Thymus (tissue), 11 donors: ENCODE measurements at regions not wholly inside any gene's neighbourhood (a gene's known extent, or its start where the extent isn't known, plus 50 kb on each side); places are given as distances from the start of the nearest gene placed in this dataset.
"Not testable (repeated sequence)": the region's sequence is repeated elsewhere in the genome, so short reads cannot be mapped to it uniquely, and the experiment has no call there.

Source experiments
- DNase-seq, 9 donors: peaks; one replicate each; pipeline ENCODE4 v3.0.0-alpha.2; 2013; ENCODE audit warnings: low spot score in 9 of 9, low read depth in 6 of 9, missing footprints in 1 of 9
- H3K27ac ChIP-seq, 2 donors: one replicate each; pipeline ENCODE4 v1.5.1; 2013; ENCODE audit warnings: control low read depth in 1 of 2, low read depth in 1 of 2, low read length in 1 of 2, mild to moderate bottlenecking in 1 of 2, moderate library complexity in 1 of 2
- H3K27me3 ChIP-seq, 2 donors: one replicate each; pipeline ENCODE4 v1.5.1; 2013; ENCODE audit warnings: low read length in 1 of 2; ENCODE audit not compliant: control insufficient read depth in 2 of 2, insufficient read depth in 1 of 2
- H3K36me3 ChIP-seq, 2 donors: one replicate each; pipeline ENCODE4 v1.5.1; 2013; ENCODE audit warnings: low read length in 1 of 2, mild to moderate bottlenecking in 1 of 2, moderate library complexity in 1 of 2; ENCODE audit not compliant: control insufficient read depth in 2 of 2, insufficient read depth in 2 of 2
- H3K4me1 ChIP-seq, 2 donors: one replicate each; pipeline ENCODE4 v1.5.1; 2013; ENCODE audit warnings: low read length in 2 of 2; ENCODE audit not compliant: control insufficient read depth in 2 of 2, insufficient read depth in 2 of 2
- H3K4me3 ChIP-seq, 2 donors: one replicate each; pipeline ENCODE4 v1.5.1; 2013; ENCODE audit warnings: low read length in 2 of 2, control low read depth in 1 of 2, mild to moderate bottlenecking in 1 of 2
- H3K9me3 ChIP-seq, 2 donors: one replicate each; pipeline ENCODE4 v1.5.1; 2013; ENCODE audit warnings: low read length in 1 of 2, mild to moderate bottlenecking in 1 of 2; ENCODE audit not compliant: control insufficient read depth in 2 of 2, insufficient read depth in 1 of 2
- WGBS: extraction: QIAGEN DNeasy Blood & Tissue Kit; methylation state at CpG from one replicate; pipeline ENCODE4 v1.1.7; 2013; 5-methylcytosine and 5-hydroxymethylcytosine counted together
- donor health status: healthy.

DNA sequence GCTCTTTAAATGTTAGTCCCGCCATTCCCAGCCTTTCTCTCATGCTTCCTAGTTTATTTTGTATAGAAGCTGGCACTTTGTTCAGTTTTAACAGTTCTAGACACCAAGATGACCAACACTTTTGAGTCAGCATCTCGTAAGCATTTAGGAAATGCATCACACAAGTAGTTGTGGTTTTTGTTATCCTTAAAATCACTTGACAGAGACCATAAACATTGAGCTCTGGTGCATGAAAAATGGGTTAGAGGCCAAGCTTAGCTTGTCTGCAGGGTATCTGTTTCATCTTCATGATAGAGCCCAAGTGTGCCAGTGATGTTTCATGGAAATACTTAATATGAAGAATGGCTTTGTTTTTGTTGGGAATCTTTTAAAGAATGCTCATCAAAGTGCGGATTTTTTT lies 159.7 kb downstream of the DISP1 start:
- H3K36me3 ChIP-seq = no peaks in the 10 kb centered on the region
- WGBS = 78% methylated on average over 3 of the region's 3 CpGs
- no peaks in the 10 kb centered on the region for H3K9me3 ChIP-seq
- no peaks in the 10 kb centered on the region for H3K27me3 ChIP-seq
- H3K4me1 ChIP-seq = no peaks in the 10 kb centered on the region
- DNase-seq = no peak
- H3K4me3 ChIP-seq = no peak overlapping the region
- no peak overlapping the region for H3K27ac ChIP-seq

DNA sequence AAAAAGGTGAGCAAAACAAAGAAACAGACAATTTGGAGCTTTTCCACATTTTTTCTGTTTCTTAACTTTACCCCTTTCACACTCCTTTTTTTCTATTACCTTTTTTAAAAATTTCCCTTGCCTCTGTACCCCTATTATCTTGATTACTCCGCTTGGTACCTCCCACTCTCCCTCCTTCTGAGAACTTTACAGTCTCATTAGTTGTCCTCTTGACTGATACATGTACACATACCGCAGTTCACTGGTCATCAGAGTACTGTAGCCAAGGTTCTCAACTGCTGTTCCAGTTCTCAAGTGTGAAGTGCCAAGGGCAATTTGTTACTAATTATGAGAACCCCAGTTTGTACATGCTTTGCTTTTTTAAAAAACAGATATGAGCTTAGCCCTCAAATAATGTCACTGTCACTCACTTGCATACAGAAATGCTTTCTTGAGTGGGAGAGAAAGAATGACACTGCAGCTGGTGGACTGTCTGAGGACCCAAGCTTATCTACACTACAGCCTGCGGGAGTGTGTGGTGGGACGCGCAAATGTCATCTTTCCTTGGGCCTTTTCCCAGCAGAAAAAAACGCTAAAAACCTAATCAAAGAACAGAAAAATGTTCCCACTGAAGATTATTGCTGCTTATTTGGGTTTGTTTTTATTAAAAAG lies 160.8 kb downstream of the DISP1 start:
- no peaks in the 10 kb centered on the region for H3K4me1 ChIP-seq
- H3K9me3 ChIP-seq = no peaks in the 10 kb centered on the region
- no peaks in the 10 kb centered on the region for H3K27me3 ChIP-seq
- no peak overlapping the region for H3K27ac ChIP-seq
- no peaks in the 10 kb centered on the region for H3K36me3 ChIP-seq
- 96% methylated on average over 6 of the region's 6 CpGs for WGBS
- no peak for DNase-seq
- H3K4me3 ChIP-seq = no peak overlapping the region

DNA sequence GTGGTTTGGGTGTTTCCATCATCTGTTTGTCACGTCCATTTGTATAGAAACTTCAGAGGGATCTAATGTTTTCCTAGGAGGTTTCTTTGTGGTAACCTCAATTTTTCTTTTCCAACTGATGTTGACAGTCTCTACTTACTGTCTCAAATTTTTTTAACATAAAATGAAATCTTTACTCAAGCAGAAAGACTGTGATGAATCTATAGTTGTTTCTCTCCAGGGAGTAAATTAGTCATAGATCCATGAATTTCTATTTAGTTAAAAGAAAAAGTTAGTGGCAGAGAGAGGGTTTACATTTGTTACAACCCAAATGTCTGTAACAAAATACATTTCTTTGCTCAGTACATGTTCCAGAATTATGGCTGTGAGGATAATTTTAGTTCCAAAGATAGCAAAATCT lies 161.6 kb downstream of the DISP1 start:
- DNase-seq = no peak
- no peaks in the 10 kb centered on the region for H3K36me3 ChIP-seq
- 63% methylated on average over 1 of the region's 1 CpG for WGBS
- no peaks in the 10 kb centered on the region for H3K9me3 ChIP-seq
- no peak overlapping the region for H3K27ac ChIP-seq
- H3K27me3 ChIP-seq = no peaks in the 10 kb centered on the region
- no peaks in the 10 kb centered on the region for H3K4me1 ChIP-seq
- H3K4me3 ChIP-seq = no peak overlapping the region

DNA sequence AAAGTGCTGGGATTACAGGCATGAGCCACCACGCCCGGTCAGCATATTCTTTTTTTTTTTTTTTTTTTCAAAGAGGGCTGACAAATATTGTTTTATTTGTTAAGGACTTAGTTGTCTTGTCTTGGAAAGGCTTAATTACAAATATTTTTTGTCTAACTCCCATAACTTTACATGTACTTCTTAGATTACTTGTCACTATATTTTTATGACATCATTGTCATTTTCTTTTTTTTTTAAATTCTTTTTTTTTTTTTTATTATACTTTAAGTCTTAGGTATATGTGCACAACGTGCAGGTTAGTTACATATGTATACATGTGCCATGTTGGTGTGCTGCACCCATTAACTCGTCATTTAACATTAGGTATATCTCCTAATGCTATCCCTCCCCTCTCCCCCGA lies 162.5 kb downstream of the DISP1 start:
- H3K27ac ChIP-seq, H3K9me3 ChIP-seq, H3K4me1 ChIP-seq, H3K27me3 ChIP-seq, H3K4me3 ChIP-seq, DNase-seq, H3K36me3 ChIP-seq: not testable (repeated sequence)
- WGBS = over 99% methylated on average over 4 of the region's 5 CpGs

DNA sequence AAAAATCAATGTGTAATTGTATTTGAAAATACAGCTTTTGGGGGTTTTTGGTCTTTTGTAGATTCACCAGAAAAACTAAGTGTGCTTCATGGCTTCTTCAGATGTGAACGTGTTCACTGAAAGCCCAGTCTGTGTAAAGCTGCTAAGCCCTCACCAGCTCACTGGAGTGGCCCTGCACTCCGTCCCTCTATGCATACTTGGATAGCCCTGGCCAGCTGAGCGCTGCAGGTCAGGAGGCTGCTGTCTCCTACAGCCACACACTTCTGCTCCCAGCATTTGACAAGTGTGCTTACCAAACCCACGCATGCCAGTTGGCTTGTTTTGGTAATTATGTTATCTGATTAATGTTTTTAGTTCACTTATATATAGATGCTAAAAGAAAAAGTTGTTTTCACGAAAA lies 163.5 kb downstream of the TLR5 start:
- no peaks in the 10 kb centered on the region for H3K4me1 ChIP-seq
- H3K27me3 ChIP-seq = no peaks in the 10 kb centered on the region
- no peaks in the 10 kb centered on the region for H3K36me3 ChIP-seq
- H3K9me3 ChIP-seq = no peaks in the 10 kb centered on the region
- H3K27ac ChIP-seq = no peak overlapping the region
- 98% methylated on average over 5 of the region's 5 CpGs for WGBS
- no peak overlapping the region for H3K4me3 ChIP-seq
- no peak for DNase-seq

DNA sequence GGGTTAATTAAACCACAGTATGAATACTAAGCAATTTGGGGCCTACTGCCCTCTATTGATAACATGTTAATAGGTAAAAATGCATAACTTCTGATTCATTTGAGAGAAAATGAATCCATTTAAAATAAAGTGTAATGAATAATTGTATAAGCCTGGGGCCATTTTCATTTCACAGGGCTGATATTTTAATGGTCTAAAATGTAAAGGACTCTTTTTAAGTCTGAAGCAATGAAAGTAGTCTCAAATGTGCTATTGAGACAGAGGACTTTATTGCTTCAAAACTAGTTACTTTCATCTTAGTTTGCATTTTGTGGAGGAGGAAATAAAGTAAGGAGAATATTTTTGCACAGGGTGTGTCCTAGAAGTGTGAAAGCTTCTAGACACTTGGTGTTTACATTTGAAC lies 155.4 kb downstream of the TLR5 start:
- no peaks in the 10 kb centered on the region for H3K36me3 ChIP-seq
- H3K4me3 ChIP-seq = no peak overlapping the region
- peaks cover 0 to 4% of the 10 kb centered on the region in 2 donors for H3K4me1 ChIP-seq
- H3K9me3 ChIP-seq = no peaks in the 10 kb centered on the region
- DNase-seq = no peak
- H3K27me3 ChIP-seq = no peaks in the 10 kb centered on the region
- no peak overlapping the region for H3K27ac ChIP-seq

DNA sequence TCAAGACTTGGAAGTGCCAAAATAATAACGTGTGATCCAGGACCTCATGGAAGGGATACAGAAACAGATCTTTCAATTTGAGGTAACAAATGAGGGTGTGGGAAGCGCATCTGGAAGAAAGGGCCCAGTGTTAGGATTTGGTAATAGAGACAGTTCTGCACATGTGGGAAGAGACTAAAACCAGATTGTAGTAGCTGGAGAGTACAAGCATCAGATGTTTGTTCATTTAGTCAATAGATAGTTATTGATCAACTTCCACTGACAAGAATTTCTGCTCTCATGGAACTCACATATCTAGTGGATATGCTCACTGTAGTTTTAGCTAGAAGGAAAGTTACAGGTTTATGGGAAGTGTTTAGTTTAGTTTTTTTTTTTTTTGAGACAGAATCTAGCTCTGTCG lies 153.6 kb downstream of the TLR5 start:
- Histone ChIP-seq H3K4me3 (no peak overlapping the region), H3K4me1 (peaks cover 0 to 4% of the 10 kb centered on the region in 2 donors), H3K9me3 (no peaks in the 10 kb centered on the region), H3K27me3 (no peaks in the 10 kb centered on the region), H3K27ac (no peak overlapping the region), H3K36me3 (no peaks in the 10 kb centered on the region)
- DNase-seq = no peak
- 97% methylated on average over 3 of the region's 3 CpGs for WGBS

DNA sequence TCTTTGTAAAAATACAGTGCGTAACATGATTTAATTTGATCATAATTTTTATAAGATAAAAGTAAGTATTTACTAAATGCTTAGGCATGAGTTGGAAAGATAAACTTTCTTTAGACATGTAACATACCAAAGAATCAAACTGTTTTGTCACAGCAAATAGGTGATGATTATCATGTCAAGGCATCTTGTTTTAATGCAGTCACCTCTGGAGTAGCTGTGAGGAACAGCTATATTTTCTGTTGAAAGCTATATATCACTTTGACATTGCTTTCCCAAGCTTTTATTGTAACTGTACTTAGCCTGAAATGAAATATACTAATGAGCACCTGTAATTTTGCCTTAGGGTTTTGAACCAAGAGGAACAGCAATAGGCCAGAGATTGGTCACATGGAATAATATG lies 151.9 kb downstream of the TLR5 start:
- DNase-seq = no peak
- Histone ChIP-seq H3K9me3 (no peaks in the 10 kb centered on the region), H3K36me3 (no peaks in the 10 kb centered on the region), H3K27me3 (no peaks in the 10 kb centered on the region), H3K4me1 (peaks cover 0 to 4% of the 10 kb centered on the region in 2 donors), H3K4me3 (no peak overlapping the region), H3K27ac (no peak overlapping the region)
- WGBS = 99% methylated on average over 1 of the region's 1 CpG

DNA sequence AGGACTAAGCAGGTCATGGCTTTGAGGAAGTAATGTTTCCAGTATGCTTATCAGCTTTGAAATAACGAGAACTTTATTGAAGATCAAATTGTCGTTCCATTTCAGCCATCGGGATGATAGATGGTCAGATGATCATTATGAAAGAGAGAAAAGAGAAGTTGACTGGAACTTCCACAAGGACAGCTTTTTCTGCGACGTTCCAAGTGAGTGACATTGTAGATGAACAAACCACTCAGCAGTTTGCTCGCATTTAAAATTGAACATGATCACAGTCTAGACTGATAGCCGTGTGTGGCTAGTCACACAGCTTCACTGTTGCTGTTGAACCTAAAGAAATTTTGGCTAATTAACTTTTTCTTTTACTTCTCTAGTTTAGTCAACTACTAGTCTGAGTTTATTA lies 151.1 kb downstream of the TLR5 start:
- Histone ChIP-seq H3K4me3 (no peak overlapping the region), H3K4me1 (no peaks in the 10 kb centered on the region), H3K9me3 (no peaks in the 10 kb centered on the region), H3K27me3 (no peaks in the 10 kb centered on the region), H3K36me3 (no peaks in the 10 kb centered on the region), H3K27ac (no peak overlapping the region)
- 97% methylated on average over 7 of the region's 7 CpGs for WGBS
- no peak for DNase-seq
